Right lobe of liver (tissue), 4 donors: ENCODE measurements at regions not wholly inside any gene's neighbourhood (a gene's known extent, or its start where the extent isn't known, plus 50 kb on each side); places are given as distances from the start of the nearest gene placed in this dataset.

Experiments
- CTCF ChIP-seq, 4 donors: fragments of 200-600 bp in 3 of 4; fragments of 450-650 bp in 1 of 4; IDR thresholded peaks; one replicate each; pipeline versions ENCODE4 v1.5.1 to v1.8.0; 2016 to 2022; ENCODE audit warnings: antibody characterized with exemption in 4 of 4, mild to moderate bottlenecking in 2 of 4
- POLR2A ChIP-seq: fragments of 450-650 bp; IDR thresholded peaks from one replicate; pipeline ENCODE4 v1.6.1; 2017; ENCODE audit warnings: antibody characterized with exemption, mild to moderate bottlenecking
- donor health status: DM: no; HTN: no; CAD: no.
- donor health status: DM: no; HTN: no; CAD: no.
- donor health status: DM: no; HTN: yes; CAD: no.

DNA sequence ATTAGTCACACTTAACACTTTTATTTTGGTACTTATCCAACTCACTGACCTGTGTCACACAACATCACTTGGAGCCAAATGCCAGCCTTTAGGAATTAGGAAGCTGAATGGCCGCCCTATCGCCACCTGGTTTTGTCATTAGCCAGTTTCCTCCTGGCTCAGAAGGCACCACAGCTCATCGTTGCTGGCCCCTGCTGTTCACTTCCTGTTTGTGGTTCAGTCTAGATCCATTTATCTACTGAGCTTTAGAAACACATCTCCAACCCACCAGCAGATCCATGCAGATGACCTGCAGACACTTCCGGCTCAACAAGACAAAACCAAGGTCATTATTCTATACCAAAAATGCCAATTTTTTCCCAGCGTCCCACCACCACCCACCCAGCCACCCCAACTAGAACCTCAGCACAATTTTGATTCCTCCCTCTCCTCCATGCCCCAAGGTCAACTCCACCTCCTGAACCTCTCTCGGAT lies 193.5 kb upstream of the NEBL start:
- TF ChIP-seq CTCF (IDR thresholded peaks at IDR 0.05) (no peak), POLR2A (no peak)
